Bronchial epithelial cell (primary cell): ENCODE measurements at regions not wholly inside any gene's neighbourhood (a gene's known extent, or its start where the extent isn't known, plus 50 kb on each side); places are given as distances from the start of the nearest gene placed in this dataset.
A peak's percentile ranks its signal among the peaks of the same experiment; 100 is the strongest.

Experiments used
- DNase-seq: peaks from one replicate; pipeline ENCODE4 v3.0.0-alpha.2; 2010; ENCODE audit warnings: low read depth
- FAIRE-seq: peaks from 2 replicates; lab custom pipeline; 2011; peaks lifted over from hg19 to GRCh38; lab: Jason Lieb, UNC
- H3K27me3 ChIP-seq: 2 replicates; pipeline ENCODE4 v1.5.1; 2011; ENCODE audit warnings: low read length; ENCODE audit not compliant: control insufficient read depth, insufficient read depth
- H3K36me3 ChIP-seq: 2 replicates; pipeline ENCODE4 v1.5.1; 2011; ENCODE audit warnings: low read length; ENCODE audit not compliant: control insufficient read depth, insufficient read depth
- H3K4me3 ChIP-seq: 2 replicates; pipeline ENCODE4 v1.5.1; 2011; ENCODE audit warnings: mild to moderate bottlenecking, low read depth, low read length, control low read depth
- TF ChIP-seq, protein P1 (sequence below): IDR thresholded peaks from 2 replicates; pipeline ENCODE4 v1.5.1; 2011; ENCODE audit warnings: mild to moderate bottlenecking, moderate library complexity, low read length, control low read depth, inconsistent platforms; ENCODE audit not compliant: insufficient read depth, severe bottlenecking

DNA sequence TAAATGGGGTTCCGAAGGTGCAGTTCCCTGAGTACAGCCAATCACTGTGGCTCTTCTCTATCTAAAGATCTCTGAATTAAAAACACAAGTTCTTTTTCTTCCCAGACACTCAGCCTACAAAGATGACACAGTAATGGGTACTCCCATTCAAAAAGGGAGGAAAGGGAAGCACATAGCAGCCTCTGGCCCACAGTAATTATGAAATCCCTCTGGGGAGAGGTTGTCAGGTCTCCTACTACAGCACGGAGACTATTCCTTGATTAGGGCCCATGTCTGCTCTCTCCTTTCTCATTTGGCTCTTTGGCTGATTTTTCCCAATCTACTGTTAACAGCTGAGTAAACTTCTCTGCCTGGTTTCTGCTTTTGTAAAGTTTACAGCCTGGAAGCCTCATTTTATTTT is 62.0 kb upstream of the RANBP3L start:
- no peaks in the 10 kb centered on the region for H3K27me3 ChIP-seq

DNA sequence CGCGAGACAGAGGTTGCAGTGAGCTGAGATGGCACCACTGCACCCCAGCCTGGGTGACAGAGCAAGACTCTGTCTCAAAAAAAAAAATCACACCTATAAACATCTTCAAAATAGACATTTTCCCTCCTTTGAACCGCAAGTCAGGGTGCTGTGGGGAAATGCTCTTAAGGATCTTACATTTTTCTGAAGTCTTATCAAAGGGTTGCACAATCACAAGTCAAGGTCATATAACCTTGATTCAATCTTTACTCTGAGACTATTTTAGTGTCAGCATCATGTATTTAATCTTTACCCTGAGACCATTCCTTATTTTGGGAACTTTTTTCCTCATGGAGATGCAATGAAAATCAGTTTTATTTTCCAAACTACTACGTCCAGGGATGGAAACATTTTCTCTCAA is 62.8 kb upstream of the RANBP3L start:
- TF ChIP-seq, protein P1, sequence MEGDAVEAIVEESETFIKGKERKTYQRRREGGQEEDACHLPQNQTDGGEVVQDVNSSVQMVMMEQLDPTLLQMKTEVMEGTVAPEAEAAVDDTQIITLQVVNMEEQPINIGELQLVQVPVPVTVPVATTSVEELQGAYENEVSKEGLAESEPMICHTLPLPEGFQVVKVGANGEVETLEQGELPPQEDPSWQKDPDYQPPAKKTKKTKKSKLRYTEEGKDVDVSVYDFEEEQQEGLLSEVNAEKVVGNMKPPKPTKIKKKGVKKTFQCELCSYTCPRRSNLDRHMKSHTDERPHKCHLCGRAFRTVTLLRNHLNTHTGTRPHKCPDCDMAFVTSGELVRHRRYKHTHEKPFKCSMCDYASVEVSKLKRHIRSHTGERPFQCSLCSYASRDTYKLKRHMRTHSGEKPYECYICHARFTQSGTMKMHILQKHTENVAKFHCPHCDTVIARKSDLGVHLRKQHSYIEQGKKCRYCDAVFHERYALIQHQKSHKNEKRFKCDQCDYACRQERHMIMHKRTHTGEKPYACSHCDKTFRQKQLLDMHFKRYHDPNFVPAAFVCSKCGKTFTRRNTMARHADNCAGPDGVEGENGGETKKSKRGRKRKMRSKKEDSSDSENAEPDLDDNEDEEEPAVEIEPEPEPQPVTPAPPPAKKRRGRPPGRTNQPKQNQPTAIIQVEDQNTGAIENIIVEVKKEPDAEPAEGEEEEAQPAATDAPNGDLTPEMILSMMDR, result no peak

More for the DNA sequence above, 62.0 kb upstream of the RANBP3L start:
- DNase-seq (no peak), FAIRE-seq (no peak)
- H3K4me3 ChIP-seq, result no peak overlapping the region
- no peaks in the 10 kb centered on the region for H3K36me3 ChIP-seq
- TF ChIP-seq, protein P1, result no peak

DNA sequence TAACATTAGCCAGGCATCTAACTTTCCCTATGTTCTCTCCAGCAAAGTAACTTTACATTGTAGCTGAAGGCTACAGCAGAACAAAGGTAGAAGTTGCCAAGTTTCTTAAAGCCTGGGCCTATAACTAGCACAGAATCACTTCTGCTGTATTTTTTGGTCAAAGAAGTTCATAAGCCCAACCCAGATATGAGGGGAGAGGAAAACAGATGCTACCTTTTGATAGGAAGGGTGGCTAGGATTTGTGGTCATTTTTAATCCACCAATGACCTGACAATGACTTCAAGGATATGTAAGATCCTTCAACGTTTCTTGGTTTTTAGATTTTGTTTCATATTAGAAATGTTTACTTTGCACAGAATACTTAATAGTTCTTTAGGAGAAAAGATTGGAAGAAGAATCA is 64.2 kb upstream of the RANBP3L start:
- H3K27me3 ChIP-seq, result no peaks in the 10 kb centered on the region
- no peaks in the 10 kb centered on the region for H3K36me3 ChIP-seq
- TF ChIP-seq, protein P1, result no peak
- FAIRE-seq (no peak), DNase-seq (no peak)
- H3K4me3 ChIP-seq, result no peak overlapping the region

More for the DNA sequence above, 62.8 kb upstream of the RANBP3L start:
- FAIRE-seq (no peak), DNase-seq (no peak)
- H3K27me3 ChIP-seq, result no peaks in the 10 kb centered on the region
- no peak overlapping the region for H3K4me3 ChIP-seq
- H3K36me3 ChIP-seq, result no peaks in the 10 kb centered on the region

DNA sequence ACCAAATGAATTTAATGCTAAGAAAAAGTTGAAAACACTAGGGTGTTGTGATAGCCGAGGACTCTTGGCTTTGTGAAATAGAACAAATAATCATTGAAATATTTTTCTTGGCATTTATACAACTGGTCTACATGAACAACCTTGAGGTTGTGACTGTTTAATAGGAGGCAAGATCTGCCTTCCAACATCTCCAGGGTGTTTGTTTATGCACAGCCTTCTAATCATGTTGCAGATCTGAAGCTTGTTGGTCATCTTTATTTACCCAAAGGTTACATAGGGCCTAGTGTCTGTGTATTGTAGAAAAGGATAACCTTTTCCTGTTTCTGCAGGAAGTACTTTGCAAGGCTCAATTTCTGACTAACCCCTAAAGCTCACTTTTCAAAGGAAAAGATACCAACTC is 65.2 kb upstream of the RANBP3L start:
- DNase-seq, result no peak
- H3K36me3 ChIP-seq, result no peaks in the 10 kb centered on the region
- H3K27me3 ChIP-seq, result no peaks in the 10 kb centered on the region
- TF ChIP-seq, protein P1, result no peak
- no peak overlapping the region for H3K4me3 ChIP-seq
- no peak for FAIRE-seq

DNA sequence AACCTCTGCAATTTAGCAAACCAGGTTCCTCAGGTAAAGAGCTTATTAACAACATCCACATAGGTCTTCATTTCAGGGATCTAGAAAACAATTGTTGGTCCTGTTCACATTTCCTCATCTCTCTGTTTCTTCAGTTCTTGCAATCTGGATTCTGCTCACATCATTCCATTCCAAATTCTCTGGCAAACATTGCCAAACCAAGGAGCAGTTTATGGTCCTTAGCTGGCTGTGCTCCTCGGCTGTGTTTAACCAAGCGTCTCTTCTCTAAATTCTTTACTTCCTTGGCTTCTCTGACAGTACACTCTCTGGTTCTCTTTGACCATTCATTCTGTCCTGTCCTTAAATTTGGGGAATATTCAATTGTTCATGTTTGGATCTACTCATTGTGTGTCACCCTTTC is 65.8 kb upstream of the RANBP3L start:
- H3K36me3 ChIP-seq, result no peaks in the 10 kb centered on the region
- H3K27me3 ChIP-seq, result no peaks in the 10 kb centered on the region
- DNase-seq (no peak), FAIRE-seq (no peak)
- TF ChIP-seq, protein P1, result no peak
- no peak overlapping the region for H3K4me3 ChIP-seq

DNA sequence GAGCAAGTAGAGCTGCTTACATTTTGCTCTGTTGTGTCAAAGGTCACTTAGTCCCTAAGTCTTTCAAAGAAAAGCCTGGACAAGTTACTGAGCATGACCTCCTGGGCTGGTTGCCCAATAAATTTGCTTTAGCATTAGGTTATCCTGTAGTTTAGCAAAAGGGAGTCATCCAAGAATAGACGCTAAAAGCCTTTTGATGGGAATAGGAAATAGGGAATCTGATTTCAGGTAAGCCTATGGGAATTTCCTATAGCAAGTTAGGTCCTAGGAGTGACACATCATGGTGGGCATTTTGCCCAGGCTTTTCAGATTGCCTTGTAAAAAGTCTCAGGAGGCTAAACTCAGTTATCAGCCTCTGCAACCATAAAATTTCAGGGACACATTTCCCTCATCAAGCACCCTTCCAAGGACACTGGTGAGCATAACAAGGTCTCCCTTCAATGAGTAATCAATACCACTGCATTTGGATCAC is 67.6 kb upstream of the RANBP3L start:
- H3K27me3 ChIP-seq, result no peaks in the 10 kb centered on the region
- FAIRE-seq (no peak), DNase-seq (peak; percentile 78)
- H3K4me3 ChIP-seq, result no peak overlapping the region
- no peaks in the 10 kb centered on the region for H3K36me3 ChIP-seq
- TF ChIP-seq, protein P1, result no peak
